ENCODE measurements at regions not wholly inside any gene's neighbourhood (a gene's known extent, or its start where the extent isn't known, plus 50 kb on each side); places are given as distances from the start of the nearest gene placed in this dataset.

GRCh38 chr6:170183521-170183920 is 107.4 kb downstream of the DLL1 start:
- H3K4me3 ChIP-seq, result no peak overlapping the region
- no peak for DNase-seq
- intact Hi-C loops (cut with DNase I), result no loop called here
- no peak overlapping the region for H3K27ac ChIP-seq
- no peak for TF ChIP-seq CTCF (IDR thresholded peaks at IDR 0.05)
- no peak for TF ChIP-seq EP300 (IDR thresholded peaks at IDR 0.05)
- no peak for TF ChIP-seq POLR2A (IDR thresholded peaks at IDR 0.05)
- TF ChIP-seq POLR2AphosphoS5 (IDR thresholded peaks at IDR 0.05), result no peak
- H3K4me1 ChIP-seq, result no peaks in the 10 kb centered on the region
- H3K27me3 ChIP-seq, result no peaks in the 10 kb centered on the region
- H3K9me3 ChIP-seq, result no peaks in the 10 kb centered on the region
- no peaks in the 10 kb centered on the region for H3K36me3 ChIP-seq

- Histone ChIP-seq H3K4me3 (no peak overlapping the region), H3K9me3 (no peaks in the 10 kb centered on the region), H3K27me3 (no peaks in the 10 kb centered on the region), H3K27ac (no peak overlapping the region), H3K36me3 (no peaks in the 10 kb centered on the region), H3K4me1 (no peaks in the 10 kb centered on the region)
- TF ChIP-seq CTCF (IDR thresholded peaks at IDR 0.05), result no peak
- no peak for TF ChIP-seq POLR2A (IDR thresholded peaks at IDR 0.05)
- TF ChIP-seq POLR2AphosphoS5 (IDR thresholded peaks at IDR 0.05), result no peak
- no peak for TF ChIP-seq EP300 (IDR thresholded peaks at IDR 0.05)
- intact Hi-C loops (cut with DNase I), result no loop called here
- WGBS, 2 donors, result 86 to 87% methylated on average over 10 of the region's 10 CpGs
- DNase-seq, result no peak
Measured at GRCh38 chr6:170182781-170183120, 108.1 kb downstream of the DLL1 start.

GRCh38 chr6:170182093-170182780 is 108.6 kb downstream of the DLL1 start:
- 66 to 69% methylated on average over 19 of the region's 19 CpGs for WGBS, 2 donors
- H3K36me3 ChIP-seq, result no peaks in the 10 kb centered on the region
- H3K4me3 ChIP-seq, result no peak overlapping the region
- no peaks in the 10 kb centered on the region for H3K9me3 ChIP-seq
- H3K4me1 ChIP-seq, result no peaks in the 10 kb centered on the region
- no peak for TF ChIP-seq EP300 (IDR thresholded peaks at IDR 0.05)
- no peak for TF ChIP-seq CTCF (IDR thresholded peaks at IDR 0.05)
- TF ChIP-seq POLR2AphosphoS5 (IDR thresholded peaks at IDR 0.05), result no peak
- TF ChIP-seq POLR2A (IDR thresholded peaks at IDR 0.05), result no peak
- H3K27me3 ChIP-seq, result no peaks in the 10 kb centered on the region
- no peak overlapping the region for H3K27ac ChIP-seq
- no peak for DNase-seq
- intact Hi-C loops (cut with DNase I), result no loop called here

- no peaks in the 10 kb centered on the region for H3K27me3 ChIP-seq
- H3K36me3 ChIP-seq, result no peaks in the 10 kb centered on the region
- TF ChIP-seq POLR2A (IDR thresholded peaks at IDR 0.05), result no peak
- no peak for TF ChIP-seq EP300 (IDR thresholded peaks at IDR 0.05)
- TF ChIP-seq CTCF (IDR thresholded peaks at IDR 0.05), result no peak
- TF ChIP-seq POLR2AphosphoS5 (IDR thresholded peaks at IDR 0.05), result no peak
- no peaks in the 10 kb centered on the region for H3K4me1 ChIP-seq
- H3K27ac ChIP-seq, result no peak overlapping the region
- 68 to 86% methylated on average over 5 of the region's 5 CpGs for WGBS, 2 donors
- intact Hi-C loops (cut with DNase I), result no loop called here
- H3K9me3 ChIP-seq, result no peaks in the 10 kb centered on the region
- no peak for DNase-seq
- no peak overlapping the region for H3K4me3 ChIP-seq
Measured at GRCh38 chr6:170181338-170181690, 109.6 kb downstream of the DLL1 start.

DNA sequence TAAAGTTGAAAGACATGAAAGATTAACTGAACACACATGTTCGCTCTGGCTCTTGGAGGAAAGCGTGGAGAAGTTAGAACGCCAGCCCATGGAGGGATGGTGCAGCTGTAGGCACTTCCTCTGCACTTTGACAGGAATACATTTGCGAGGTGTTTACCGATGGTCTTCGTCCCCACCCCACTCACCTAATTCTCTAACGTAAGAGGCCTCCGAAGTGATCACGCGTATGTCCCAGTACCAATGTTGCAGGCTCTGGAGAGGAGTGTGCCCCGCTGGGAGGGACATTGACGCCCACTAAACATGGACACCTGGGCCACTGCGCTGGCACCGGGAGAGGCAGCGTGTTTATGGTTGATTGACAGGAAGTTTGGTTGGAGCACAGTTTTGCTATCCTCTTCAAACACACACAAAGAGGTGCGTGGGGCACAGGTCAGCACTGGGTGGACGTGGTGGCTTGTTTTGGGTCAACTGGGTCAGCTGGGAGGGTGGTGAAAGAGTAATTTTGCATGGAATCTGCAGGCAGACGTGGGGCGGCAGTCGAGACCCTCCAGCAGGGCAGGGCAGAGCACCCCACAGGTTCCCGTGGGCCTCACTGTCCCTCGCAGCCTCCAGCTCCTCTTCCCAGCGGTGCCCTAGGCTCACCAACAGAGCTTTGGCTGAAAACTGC is 110.1 kb downstream of the DLL1 start:
- Histone ChIP-seq H3K9me3 (no peaks in the 10 kb centered on the region), H3K27ac (no peak overlapping the region), H3K36me3 (no peaks in the 10 kb centered on the region), H3K4me3 (no peak overlapping the region), H3K27me3 (no peaks in the 10 kb centered on the region), H3K4me1 (no peaks in the 10 kb centered on the region)
- no peak for DNase-seq
- TF ChIP-seq POLR2A (IDR thresholded peaks at IDR 0.05) (no peak), EP300 (IDR thresholded peaks at IDR 0.05) (no peak)
- whole genome bisulfite sequencing, 2 donors, result 68 to 81% methylated on average over 23 of the region's 23 CpGs
- intact Hi-C loops (cut with DNase I), result no loop called here
